OCI-LY1 (cell line): ENCODE measurements at regions not wholly inside any gene's neighbourhood (a gene's known extent, or its start where the extent isn't known, plus 50 kb on each side); places are given as distances from the start of the nearest gene placed in this dataset.
"Not testable (repeated sequence)": the region's sequence is repeated elsewhere in the genome, so short reads cannot be mapped to it uniquely, and the experiment has no call there.

Source experiments
- H2AFZ ChIP-seq: fragments of 200-600 bp; sonication (generic), shearing (Covaris generic); 2 replicates; pipeline ENCODE4 v1.6.0; 2014; ENCODE audit warnings: antibody characterized with exemption, mild to moderate bottlenecking, low read length
- H3F3A ChIP-seq: fragments of 200-600 bp; sonication (generic), shearing (Covaris generic); 2 replicates; pipeline ENCODE4 v1.6.0; 2014; ENCODE audit warnings: mild to moderate bottlenecking, antibody characterized with exemption, low read length, moderate library complexity; ENCODE audit not compliant: insufficient read depth
- H3K27ac ChIP-seq: fragments of 200-600 bp; sonication (generic); 2 replicates; pipeline ENCODE4 v1.5.1; 2014; ENCODE audit warnings: low read length, mixed run types, mild to moderate bottlenecking, low read depth; ENCODE audit not compliant: poor library complexity, severe bottlenecking
- H3K27me3 ChIP-seq: fragments of 200-600 bp; sonication (generic); 2 replicates; pipeline ENCODE4 v1.6.0; 2014; ENCODE audit warnings: antibody characterized with exemption, mild to moderate bottlenecking, low read length, moderate library complexity; ENCODE audit not compliant: insufficient read depth
- H3K36me3 ChIP-seq: fragments of 200-600 bp; sonication (generic); 2 replicates; pipeline ENCODE4 v1.6.1; 2014; ENCODE audit warnings: mild to moderate bottlenecking, antibody characterized with exemption, low read length, moderate library complexity, mixed read lengths; ENCODE audit not compliant: insufficient read depth
- H3K4me1 ChIP-seq: fragments of 200-600 bp; sonication (generic); 2 replicates; pipeline ENCODE4 v1.5.1; 2014; ENCODE audit warnings: mild to moderate bottlenecking, low read length, moderate library complexity; ENCODE audit not compliant: insufficient read depth, severe bottlenecking
- H3K4me2 ChIP-seq: fragments of 200-600 bp; sonication (generic), shearing (Covaris generic); 2 replicates; pipeline ENCODE4 v1.6.1; 2014; ENCODE audit warnings: low read length
- H3K4me3 ChIP-seq: fragments of 200-600 bp; sonication (generic); 2 replicates; pipeline ENCODE4 v1.5.1; 2014; ENCODE audit warnings: low read length, low read depth, mild to moderate bottlenecking, mixed read lengths; ENCODE audit not compliant: poor library complexity, severe bottlenecking
- H3K79me2 ChIP-seq: fragments of 200-600 bp; shearing (Covaris generic); 2 replicates; pipeline ENCODE4 v1.6.1; 2016; ENCODE audit warnings: mixed run types, low read length, mixed read lengths; ENCODE audit not compliant: insufficient read depth
- H3K9ac ChIP-seq: fragments of 200-600 bp; sonication (generic), shearing (Covaris generic); 2 replicates; pipeline ENCODE4 v1.6.1; 2014; ENCODE audit warnings: mild to moderate bottlenecking, low read length, mixed read lengths
- H3K9me2 ChIP-seq: fragments of 200-600 bp; sonication (generic), shearing (Covaris generic); 2 replicates; pipeline ENCODE4 v1.6.1; 2014; ENCODE audit warnings: low read depth, mild to moderate bottlenecking, low read length, mixed read lengths
- H3K9me3 ChIP-seq: fragments of 200-600 bp; shearing (Covaris generic); 2 replicates; pipeline ENCODE4 v1.6.1; 2014; ENCODE audit warnings: low read length, mixed read lengths
- H4K20me1 ChIP-seq: fragments of 200-600 bp; sonication (generic), shearing (Covaris generic); 2 replicates; pipeline ENCODE4 v1.6.0; 2016; ENCODE audit warnings: mild to moderate bottlenecking, low read length; ENCODE audit not compliant: insufficient read depth
- EZH2 ChIP-seq: fragments of 200-600 bp; sonication (generic), shearing (Covaris generic); IDR thresholded peaks from 2 replicates; pipeline ENCODE4 v1.8.0; 2017; ENCODE audit warnings: borderline replicate concordance, mixed run types, mild to moderate bottlenecking, antibody characterized with exemption, low read length, moderate library complexity, mixed read lengths
- TF ChIP-seq, protein P1 (sequence below): fragments of 200-600 bp; sonication (generic), shearing (Covaris generic); IDR thresholded peaks from 2 replicates; pipeline ENCODE4 v1.5.1; 2017; ENCODE audit warnings: mild to moderate bottlenecking, antibody characterized with exemption, low read length, moderate library complexity, mixed read lengths

GRCh38 chr2:242046206-242046826 lies 176.8 kb downstream of the RTP5 start:
- Histone ChIP-seq H3K27me3 (no peaks in the 10 kb centered on the region), H3K9me3 (no peaks in the 10 kb centered on the region), H4K20me1 (no peaks in the 10 kb centered on the region), H3K9ac (no peak overlapping the region), H3K79me2 (no peaks in the 10 kb centered on the region), H3K9me2 (no peaks in the 10 kb centered on the region), H3K4me1 (no peaks in the 10 kb centered on the region), H3K4me3 (no peak overlapping the region), H3K27ac (no peak overlapping the region), H3K36me3 (no peaks in the 10 kb centered on the region), H3F3A (no peaks in the 10 kb centered on the region), H3K4me2 (no peak overlapping the region), H2AFZ (no peak overlapping the region)
- TF ChIP-seq, protein P1, sequence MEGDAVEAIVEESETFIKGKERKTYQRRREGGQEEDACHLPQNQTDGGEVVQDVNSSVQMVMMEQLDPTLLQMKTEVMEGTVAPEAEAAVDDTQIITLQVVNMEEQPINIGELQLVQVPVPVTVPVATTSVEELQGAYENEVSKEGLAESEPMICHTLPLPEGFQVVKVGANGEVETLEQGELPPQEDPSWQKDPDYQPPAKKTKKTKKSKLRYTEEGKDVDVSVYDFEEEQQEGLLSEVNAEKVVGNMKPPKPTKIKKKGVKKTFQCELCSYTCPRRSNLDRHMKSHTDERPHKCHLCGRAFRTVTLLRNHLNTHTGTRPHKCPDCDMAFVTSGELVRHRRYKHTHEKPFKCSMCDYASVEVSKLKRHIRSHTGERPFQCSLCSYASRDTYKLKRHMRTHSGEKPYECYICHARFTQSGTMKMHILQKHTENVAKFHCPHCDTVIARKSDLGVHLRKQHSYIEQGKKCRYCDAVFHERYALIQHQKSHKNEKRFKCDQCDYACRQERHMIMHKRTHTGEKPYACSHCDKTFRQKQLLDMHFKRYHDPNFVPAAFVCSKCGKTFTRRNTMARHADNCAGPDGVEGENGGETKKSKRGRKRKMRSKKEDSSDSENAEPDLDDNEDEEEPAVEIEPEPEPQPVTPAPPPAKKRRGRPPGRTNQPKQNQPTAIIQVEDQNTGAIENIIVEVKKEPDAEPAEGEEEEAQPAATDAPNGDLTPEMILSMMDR = no peak

DNA sequence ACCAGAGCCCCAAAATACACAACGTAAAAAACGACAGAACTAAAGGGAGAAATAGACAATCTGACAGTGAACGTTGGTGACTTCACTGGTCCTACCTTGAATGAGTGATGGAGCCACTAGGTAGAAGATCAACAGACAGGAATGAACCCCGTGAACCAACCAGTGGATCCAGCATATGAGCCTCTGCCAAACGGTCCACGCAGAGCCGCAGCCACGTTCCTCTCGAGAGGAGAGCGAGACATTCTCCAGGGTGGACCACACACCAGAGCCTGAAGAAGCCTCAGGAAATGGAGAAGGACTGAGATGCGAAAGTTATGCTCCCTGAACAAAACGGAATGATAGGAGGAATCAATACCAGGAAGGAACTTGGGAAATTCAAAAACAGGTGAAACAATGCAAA lies 178.4 kb downstream of the RTP5 start:
- Histone ChIP-seq H3F3A (no peaks in the 10 kb centered on the region), H3K79me2 (no peaks in the 10 kb centered on the region), H2AFZ (no peak overlapping the region), H3K9ac (no peak overlapping the region), H4K20me1 (no peaks in the 10 kb centered on the region), H3K4me3 (no peak overlapping the region), H3K9me3 (no peaks in the 10 kb centered on the region), H3K36me3 (no peaks in the 10 kb centered on the region), H3K4me1 (no peaks in the 10 kb centered on the region), H3K27ac (no peak overlapping the region), H3K9me2 (no peaks in the 10 kb centered on the region), H3K4me2 (no peak overlapping the region), H3K27me3 (no peaks in the 10 kb centered on the region)
- TF ChIP-seq, protein P1 = no peak
- TF ChIP-seq EZH2 = no peak

GRCh38 chr2:242048479-242048878 lies 178.9 kb downstream of the RTP5 start:
- no peaks in the 10 kb centered on the region for H3K27me3 ChIP-seq
- H3K9ac ChIP-seq = no peak overlapping the region
- no peak for TF ChIP-seq EZH2
- TF ChIP-seq, protein P1 = no peak
- no peaks in the 10 kb centered on the region for H3K4me1 ChIP-seq
- no peak overlapping the region for H3K27ac ChIP-seq
- no peak overlapping the region for H3K4me3 ChIP-seq
- H3K79me2 ChIP-seq = no peaks in the 10 kb centered on the region
- no peak overlapping the region for H3K4me2 ChIP-seq
- H2AFZ ChIP-seq = no peak overlapping the region
- H3K9me3 ChIP-seq = no peaks in the 10 kb centered on the region
- no peaks in the 10 kb centered on the region for H3F3A ChIP-seq
- no peaks in the 10 kb centered on the region for H4K20me1 ChIP-seq
- no peaks in the 10 kb centered on the region for H3K36me3 ChIP-seq
- H3K9me2 ChIP-seq = no peaks in the 10 kb centered on the region

DNA sequence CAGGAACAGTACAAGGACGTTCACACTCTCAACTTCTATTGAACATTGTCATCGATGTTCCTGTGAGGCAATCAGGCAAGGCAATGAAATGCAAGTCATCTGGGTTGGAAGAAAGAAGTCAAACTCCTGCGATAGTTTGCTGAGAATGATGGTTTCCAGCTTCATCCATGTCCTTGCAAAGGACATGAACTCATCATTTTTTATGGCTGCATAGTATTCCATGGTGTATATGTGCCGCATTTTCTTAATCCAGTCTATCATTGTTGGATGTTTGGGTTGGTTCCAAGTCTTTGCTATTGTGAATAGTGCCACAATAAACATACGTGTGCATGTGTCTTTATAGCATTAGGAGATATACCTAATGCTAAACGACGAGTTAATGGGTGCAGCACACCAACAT lies 180.0 kb downstream of the RTP5 start:
- H3K27ac ChIP-seq = not testable (repeated sequence)

More for the DNA sequence above, 180.0 kb downstream of the RTP5 start:
- H3K9me2 ChIP-seq, H3K79me2 ChIP-seq, H3K4me2 ChIP-seq, H3K36me3 ChIP-seq, H3F3A ChIP-seq, H3K9ac ChIP-seq, H4K20me1 ChIP-seq, H3K9me3 ChIP-seq, H3K4me1 ChIP-seq, H2AFZ ChIP-seq, H3K27me3 ChIP-seq, H3K4me3 ChIP-seq: not testable (repeated sequence)
